ENCODE measurements at regions not wholly inside any gene's neighbourhood (a gene's known extent, or its start where the extent isn't known, plus 50 kb on each side); places are given as distances from the start of the nearest gene placed in this dataset.
"Not testable (repeated sequence)": the region's sequence is repeated elsewhere in the genome, so short reads cannot be mapped to it uniquely, and the experiment has no call there.

GRCh38 chr22:49689255-49689770 is 138.4 kb downstream of the BRD1 start:
- Histone ChIP-seq H3K9me3 (ENCODE audit: low read depth, low read length) (no peaks in the 10 kb centered on the region), H3K27me3 (ENCODE audit: insufficient read depth, low read length) (no peaks in the 10 kb centered on the region), H3K4me3 (ENCODE audit: low read length) (no peak overlapping the region), H3K4me1 (ENCODE audit: insufficient read depth, low read length) (no peaks in the 10 kb centered on the region)

GRCh38 chr22:49688516-49689254 is 139.0 kb downstream of the BRD1 start:
- H3K27me3 ChIP-seq (ENCODE audit: insufficient read depth, low read length), result no peaks in the 10 kb centered on the region
- H3K4me1 ChIP-seq (ENCODE audit: insufficient read depth, low read length), result no peaks in the 10 kb centered on the region
- H3K4me3 ChIP-seq (ENCODE audit: low read length), result no peak overlapping the region
- no peaks in the 10 kb centered on the region for H3K9me3 ChIP-seq (ENCODE audit: low read depth, low read length)

GRCh38 chr22:49687786-49688515 is 139.7 kb downstream of the BRD1 start:
- no peaks in the 10 kb centered on the region for H3K4me1 ChIP-seq (ENCODE audit: insufficient read depth, low read length)
- H3K27me3 ChIP-seq (ENCODE audit: insufficient read depth, low read length), result peaks cover 2% of the 10 kb centered on the region
- H3K9me3 ChIP-seq (ENCODE audit: low read depth, low read length), result no peaks in the 10 kb centered on the region
- no peak overlapping the region for H3K4me3 ChIP-seq (ENCODE audit: low read length)

GRCh38 chr22:49687333-49687732 is 140.3 kb downstream of the BRD1 start:
- Histone ChIP-seq H3K4me3 (ENCODE audit: low read length) (no peak overlapping the region), H3K9me3 (ENCODE audit: low read depth, low read length) (no peaks in the 10 kb centered on the region), H3K27me3 (ENCODE audit: insufficient read depth, low read length) (peaks cover 2% of the 10 kb centered on the region), H3K4me1 (ENCODE audit: insufficient read depth, low read length) (no peaks in the 10 kb centered on the region)

GRCh38 chr22:49686495-49687219 is 141.0 kb downstream of the BRD1 start:
- Histone ChIP-seq H3K4me1 (ENCODE audit: insufficient read depth, low read length) (no peaks in the 10 kb centered on the region), H3K27me3 (ENCODE audit: insufficient read depth, low read length) (peaks cover 2% of the 10 kb centered on the region), H3K9me3 (ENCODE audit: low read depth, low read length) (no peaks in the 10 kb centered on the region), H3K4me3 (ENCODE audit: low read length) (no peak overlapping the region)

- peaks cover 2% of the 10 kb centered on the region for H3K27me3 ChIP-seq (ENCODE audit: insufficient read depth, low read length)
- no peak overlapping the region for H3K4me3 ChIP-seq (ENCODE audit: low read length)
- no peaks in the 10 kb centered on the region for H3K9me3 ChIP-seq (ENCODE audit: low read depth, low read length)
- no peaks in the 10 kb centered on the region for H3K4me1 ChIP-seq (ENCODE audit: insufficient read depth, low read length)
Observed at GRCh38 chr22:49685686-49686085, 142.0 kb downstream of the BRD1 start.

GRCh38 chr22:49685116-49685515 is 142.6 kb downstream of the BRD1 start:
- Histone ChIP-seq H3K9me3 (ENCODE audit: low read depth, low read length) (no peaks in the 10 kb centered on the region), H3K4me1 (ENCODE audit: insufficient read depth, low read length) (no peaks in the 10 kb centered on the region), H3K4me3 (ENCODE audit: low read length) (no peak overlapping the region), H3K27me3 (ENCODE audit: insufficient read depth, low read length) (peaks cover 2% of the 10 kb centered on the region)

- no peaks in the 10 kb centered on the region for H3K4me1 ChIP-seq (ENCODE audit: insufficient read depth, low read length)
- no peaks in the 10 kb centered on the region for H3K9me3 ChIP-seq (ENCODE audit: low read depth, low read length)
- H3K27me3 ChIP-seq (ENCODE audit: insufficient read depth, low read length), result peaks cover 9% of the 10 kb centered on the region
- no peak overlapping the region for H3K4me3 ChIP-seq (ENCODE audit: low read length)
Observed at GRCh38 chr22:49683032-49683431, 144.6 kb downstream of the BRD1 start.

GRCh38 chr22:49680819-49681218 is 146.9 kb downstream of the BRD1 start:
- H3K9me3 ChIP-seq (ENCODE audit: low read depth, low read length); H3K4me3 ChIP-seq (ENCODE audit: low read length); H3K27me3 ChIP-seq (ENCODE audit: insufficient read depth, low read length); H3K4me1 ChIP-seq (ENCODE audit: insufficient read depth, low read length): not testable (repeated sequence)

- no peak overlapping the region for H3K4me3 ChIP-seq (ENCODE audit: low read length)
- H3K27me3 ChIP-seq (ENCODE audit: insufficient read depth, low read length), result peaks cover 9% of the 10 kb centered on the region
- H3K9me3 ChIP-seq (ENCODE audit: low read depth, low read length), result no peaks in the 10 kb centered on the region
- no peaks in the 10 kb centered on the region for H3K4me1 ChIP-seq (ENCODE audit: insufficient read depth, low read length)
Observed at GRCh38 chr22:49678842-49679170, 148.9 kb downstream of the BRD1 start.

GRCh38 chr22:49678137-49678841 is 149.4 kb downstream of the BRD1 start:
- no peaks in the 10 kb centered on the region for H3K9me3 ChIP-seq (ENCODE audit: low read depth, low read length)
- H3K4me1 ChIP-seq (ENCODE audit: insufficient read depth, low read length), result no peaks in the 10 kb centered on the region
- H3K27me3 ChIP-seq (ENCODE audit: insufficient read depth, low read length), result peaks cover 9% of the 10 kb centered on the region
- no peak overlapping the region for H3K4me3 ChIP-seq (ENCODE audit: low read length)

- Histone ChIP-seq H3K4me3 (ENCODE audit: low read length) (no peak overlapping the region), H3K27me3 (ENCODE audit: insufficient read depth, low read length) (peaks cover 9% of the 10 kb centered on the region), H3K9me3 (ENCODE audit: low read depth, low read length) (no peaks in the 10 kb centered on the region), H3K4me1 (ENCODE audit: insufficient read depth, low read length) (no peaks in the 10 kb centered on the region)
Observed at GRCh38 chr22:49677495-49677889, 150.2 kb downstream of the BRD1 start.

- H3K9me3 ChIP-seq (ENCODE audit: low read depth, low read length), result no peaks in the 10 kb centered on the region
- H3K4me3 ChIP-seq (ENCODE audit: low read length), result no peak overlapping the region
- H3K4me1 ChIP-seq (ENCODE audit: insufficient read depth, low read length), result no peaks in the 10 kb centered on the region
- H3K27me3 ChIP-seq (ENCODE audit: insufficient read depth, low read length), result peaks cover 10% of the 10 kb centered on the region
Observed at GRCh38 chr22:49676783-49677494, 150.7 kb downstream of the BRD1 start.

- H3K9me3 ChIP-seq (ENCODE audit: low read depth, low read length), result no peaks in the 10 kb centered on the region
- peaks cover 5% of the 10 kb centered on the region for H3K4me1 ChIP-seq (ENCODE audit: insufficient read depth, low read length)
- no peak overlapping the region for H3K4me3 ChIP-seq (ENCODE audit: low read length)
- peaks cover 17% of the 10 kb centered on the region for H3K27me3 ChIP-seq (ENCODE audit: insufficient read depth, low read length)
Observed at GRCh38 chr22:49676230-49676629, 151.4 kb downstream of the BRD1 start.

Data from mononuclear cell (primary cell).